ENCODE measurements at regions not wholly inside any gene's neighbourhood (a gene's known extent, or its start where the extent isn't known, plus 50 kb on each side); places are given as distances from the start of the nearest gene placed in this dataset.
A peak's percentile ranks its signal among the peaks of the same experiment; 100 is the strongest.
"Not testable (repeated sequence)": the region's sequence is repeated elsewhere in the genome, so short reads cannot be mapped to it uniquely, and the experiment has no call there.

DNA sequence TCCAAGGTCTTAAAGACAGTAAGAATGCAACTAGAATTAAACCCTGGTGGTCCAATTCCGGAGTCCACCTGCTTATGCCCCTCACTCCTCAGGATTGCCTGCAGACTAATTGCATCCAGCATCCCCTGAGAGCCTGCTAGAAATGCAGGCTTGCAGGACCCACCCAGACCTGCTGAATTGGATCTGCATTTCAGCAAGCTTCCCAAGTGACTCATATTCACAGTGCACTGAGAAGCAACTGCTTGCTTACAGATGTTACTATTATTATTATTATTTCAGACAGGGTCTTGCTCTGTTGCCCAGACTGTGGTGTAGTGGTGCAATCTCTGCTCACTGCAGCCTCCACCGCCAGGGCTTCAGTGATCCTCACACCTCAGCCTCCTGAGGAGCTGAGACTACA lies 83.5 kb upstream of the VGLL4 start:
- Histone ChIP-seq H3K36me3 (ENCODE audit: control insufficient read depth, low read length) (no peaks in the 10 kb centered on the region), H3K79me2 (ENCODE audit: control insufficient read depth, low read length) (no peaks in the 10 kb centered on the region), H3K4me3 (ENCODE audit: low read length) (no peak overlapping the region), H3F3A (ENCODE audit: control insufficient read depth, insufficient read depth) (peaks cover 8% of the 10 kb centered on the region), H3K4me1 (ENCODE audit: control insufficient read depth, low read length) (peaks cover 16% of the 10 kb centered on the region), H3K9me3 (ENCODE audit: control insufficient read depth, insufficient read depth, low read length) (no peaks in the 10 kb centered on the region), H3K9me2 (replicated peaks; ENCODE audit: control insufficient read depth, low read length) (no peaks in the 10 kb centered on the region), H4K20me1 (ENCODE audit: control insufficient read depth, insufficient read depth, low read depth, low read length) (no peaks in the 10 kb centered on the region), H3K27ac (ENCODE audit: low read depth, low read length) (no peak overlapping the region), H3K27me3 (ENCODE audit: control insufficient read depth, low read length) (peaks cover 11% of the 10 kb centered on the region), H3K4me2 (ENCODE audit: low read length) (no peak overlapping the region)
- no peak for TF ChIP-seq CTCF (IDR thresholded peaks at IDR 0.05; ENCODE audit: low read depth, low read length, poor library complexity, severe bottlenecking)
- no peak for TF ChIP-seq EZH2phosphoT487 (IDR thresholded peaks at IDR 0.05; ENCODE audit: borderline replicate concordance, low read length)

DNA sequence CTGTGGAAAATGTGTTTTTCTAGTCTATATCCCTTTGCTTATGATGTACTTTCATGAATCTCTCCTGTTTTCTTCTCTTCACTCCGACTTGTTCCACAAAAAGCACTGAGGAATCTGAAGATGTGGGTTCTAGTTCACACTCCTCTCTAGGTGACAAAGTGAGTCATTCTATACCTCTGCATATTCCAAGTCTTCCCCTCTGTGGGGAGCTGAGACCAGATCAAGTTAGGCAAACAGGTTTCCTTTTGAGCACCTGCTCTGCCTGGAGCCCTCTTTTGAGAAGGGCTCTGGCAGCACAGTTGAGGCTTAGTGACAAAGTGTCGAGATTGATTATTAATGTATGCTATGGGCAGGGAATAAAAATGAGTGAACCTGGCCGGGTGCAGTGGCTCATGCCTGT lies 82.4 kb upstream of the VGLL4 start:
- Histone ChIP-seq H3K36me3 (ENCODE audit: control insufficient read depth, low read length) (no peaks in the 10 kb centered on the region), H3K9me2 (replicated peaks; ENCODE audit: control insufficient read depth, low read length) (no peaks in the 10 kb centered on the region), H3K4me3 (ENCODE audit: low read length) (no peak overlapping the region), H3K27ac (ENCODE audit: low read depth, low read length) (no peak overlapping the region), H3F3A (ENCODE audit: control insufficient read depth, insufficient read depth) (peaks cover 10% of the 10 kb centered on the region), H3K4me2 (ENCODE audit: low read length) (no peak overlapping the region), H3K27me3 (ENCODE audit: control insufficient read depth, low read length) (peaks cover 11% of the 10 kb centered on the region), H3K9me3 (ENCODE audit: control insufficient read depth, insufficient read depth, low read length) (no peaks in the 10 kb centered on the region), H3K4me1 (ENCODE audit: control insufficient read depth, low read length) (peaks cover 21% of the 10 kb centered on the region), H4K20me1 (ENCODE audit: control insufficient read depth, insufficient read depth, low read depth, low read length) (no peaks in the 10 kb centered on the region), H3K79me2 (ENCODE audit: control insufficient read depth, low read length) (peaks cover 4% of the 10 kb centered on the region)
- TF ChIP-seq CTCF (IDR thresholded peaks at IDR 0.05; ENCODE audit: low read depth, low read length, poor library complexity, severe bottlenecking) (no peak), EZH2phosphoT487 (IDR thresholded peaks at IDR 0.05; ENCODE audit: borderline replicate concordance, low read length) (no peak)

DNA sequence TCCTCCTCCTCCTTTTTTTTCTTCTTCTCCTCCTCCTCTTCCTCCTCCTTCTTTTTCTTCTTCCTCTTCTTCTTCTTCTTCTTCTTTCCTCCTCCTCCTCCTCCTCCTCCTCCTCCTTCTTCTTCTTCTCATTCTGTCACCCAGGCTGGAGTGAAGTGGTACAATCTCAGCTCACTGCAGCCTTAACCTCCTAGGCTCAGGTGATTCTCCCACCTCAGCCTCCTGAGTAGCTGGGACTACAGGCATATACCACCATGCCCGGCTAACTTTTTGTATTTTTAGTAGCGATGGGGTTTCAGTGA lies 81.6 kb upstream of the VGLL4 start:
- peaks cover 26% of the 10 kb centered on the region for H3K4me1 ChIP-seq (ENCODE audit: control insufficient read depth, low read length)
- H3K4me3 ChIP-seq (ENCODE audit: low read length); H3K9me2 ChIP-seq (replicated peaks; ENCODE audit: control insufficient read depth, low read length); H4K20me1 ChIP-seq (ENCODE audit: control insufficient read depth, insufficient read depth, low read depth, low read length); H3K9me3 ChIP-seq (ENCODE audit: control insufficient read depth, insufficient read depth, low read length); H3K4me2 ChIP-seq (ENCODE audit: low read length); H3K27me3 ChIP-seq (ENCODE audit: control insufficient read depth, low read length); H3K36me3 ChIP-seq (ENCODE audit: control insufficient read depth, low read length); H3K27ac ChIP-seq (ENCODE audit: low read depth, low read length): not testable (repeated sequence)
- peaks cover 11% of the 10 kb centered on the region for H3K79me2 ChIP-seq (ENCODE audit: control insufficient read depth, low read length)
- peaks cover 10% of the 10 kb centered on the region for H3F3A ChIP-seq (ENCODE audit: control insufficient read depth, insufficient read depth)

GRCh38 chr3:11724615-11725339 lies 81.1 kb upstream of the VGLL4 start:
- peaks cover 26% of the 10 kb centered on the region for H3K4me1 ChIP-seq (ENCODE audit: control insufficient read depth, low read length)
- peaks cover 10% of the 10 kb centered on the region for H3F3A ChIP-seq (ENCODE audit: control insufficient read depth, insufficient read depth)
- H3K9me3 ChIP-seq (ENCODE audit: control insufficient read depth, insufficient read depth, low read length), result no peaks in the 10 kb centered on the region
- 0 out of 2 replicates have a peak, but pooled peaks cover 1% of the 10 kb centered on the region for H3K36me3 ChIP-seq (ENCODE audit: control insufficient read depth, low read length)
- no peaks in the 10 kb centered on the region for H4K20me1 ChIP-seq (ENCODE audit: control insufficient read depth, insufficient read depth, low read depth, low read length)
- peak overlapping the region; percentile 63 for H3K27ac ChIP-seq (ENCODE audit: low read depth, low read length)
- TF ChIP-seq CTCF (IDR thresholded peaks at IDR 0.05; ENCODE audit: low read depth, low read length, poor library complexity, severe bottlenecking) (no peak), EZH2phosphoT487 (IDR thresholded peaks at IDR 0.05; ENCODE audit: borderline replicate concordance, low read length) (no peak)
- H3K27me3 ChIP-seq (ENCODE audit: control insufficient read depth, low read length), result peaks cover 7% of the 10 kb centered on the region
- H3K4me2 ChIP-seq (ENCODE audit: low read length), result peak overlapping the region; percentile 82
- no peaks in the 10 kb centered on the region for H3K9me2 ChIP-seq (replicated peaks; ENCODE audit: control insufficient read depth, low read length)
- H3K79me2 ChIP-seq (ENCODE audit: control insufficient read depth, low read length), result peaks cover 16% of the 10 kb centered on the region
- peak overlapping the region; percentile 87 for H3K4me3 ChIP-seq (ENCODE audit: low read length)
